CD4-positive, alpha-beta memory T cell (primary cell): ENCODE measurements at regions not wholly inside any gene's neighbourhood (a gene's known extent, or its start where the extent isn't known, plus 50 kb on each side); places are given as distances from the start of the nearest gene placed in this dataset.
"Not testable (repeated sequence)": the region's sequence is repeated elsewhere in the genome, so short reads cannot be mapped to it uniquely, and the experiment has no call there.

Source experiments
- CTCF ChIA-PET: fragments of 350-600 bp; sonication (Branson Sonifier 250); formaldehyde crosslinking; loops from one replicate; lab custom pipeline; 2021; ENCODE audit warnings: inconsistent platforms; ENCODE audit not compliant: partially characterized antibody; lab: Charles Lee
- POLR2A ChIA-PET: fragments of 350-600 bp; sonication (Branson Sonifier 250); formaldehyde crosslinking; loops from one replicate; lab custom pipeline; 2021; ENCODE audit not compliant: partially characterized antibody; lab: Charles Lee
- DNase-seq, 5 donors: peaks; one replicate each; pipeline versions ENCODE4 v3.0.0 to v3.0.0-alpha.2; 2020 to 2022; ENCODE audit warnings: mixed read lengths in 1 of 5
- H3K27ac ChIP-seq: one replicate; pipeline ENCODE4 v1.7.0; 2013; ENCODE audit warnings: low read depth, low read length
- H3K27me3 ChIP-seq: 2 replicates; pipeline ENCODE4 v1.7.0; 2013; ENCODE audit warnings: mild to moderate bottlenecking, low read length, moderate library complexity; ENCODE audit not compliant: insufficient read depth
- H3K36me3 ChIP-seq: 2 replicates; pipeline ENCODE4 v1.7.0; 2013; ENCODE audit warnings: mild to moderate bottlenecking, low read length, moderate library complexity; ENCODE audit not compliant: insufficient read depth
- H3K4me1 ChIP-seq: 2 replicates; pipeline ENCODE4 v1.7.0; 2013; ENCODE audit warnings: mild to moderate bottlenecking, low read length, moderate library complexity; ENCODE audit not compliant: insufficient read depth
- H3K4me3 ChIP-seq, 2 donors: one replicate each; pipeline ENCODE4 v1.7.0; 2013; ENCODE audit warnings: low read length in 2 of 2, mild to moderate bottlenecking in 1 of 2
- H3K9me3 ChIP-seq, 2 donors: one replicate each; pipeline ENCODE4 v1.7.0; 2013; ENCODE audit warnings: low read length in 2 of 2, control low read depth in 1 of 2; ENCODE audit not compliant: control insufficient read depth in 1 of 2
- H3K27ac Mint-ChIP-seq, 7 donors: one replicate each; pipeline ENCODE4 v1.8.0; 2020 to 2021; ENCODE audit warnings: mixed read lengths in 7 of 7, mild to moderate bottlenecking in 6 of 7, inconsistent platforms in 3 of 7, moderate library complexity in 3 of 7
- H3K27me3 Mint-ChIP-seq, 2 donors: one replicate each; pipeline ENCODE4 v1.8.0; 2020 to 2021; ENCODE audit warnings: mixed read lengths in 2 of 2
- H3K36me3 Mint-ChIP-seq, 2 donors: one replicate each; pipeline ENCODE4 v1.8.0; 2020 to 2021; ENCODE audit warnings: mixed read lengths in 2 of 2, inconsistent platforms in 1 of 2, mild to moderate bottlenecking in 1 of 2
- H3K4me1 Mint-ChIP-seq, 4 donors: one replicate each; pipeline ENCODE4 v1.8.0; 2020 to 2021; ENCODE audit warnings: mixed read lengths in 4 of 4, mild to moderate bottlenecking in 1 of 4
- H3K4me3 Mint-ChIP-seq, 8 donors: one replicate each; pipeline ENCODE4 v1.8.0; 2020 to 2021; ENCODE audit warnings: mixed read lengths in 8 of 8, mild to moderate bottlenecking in 7 of 8, moderate library complexity in 6 of 8, inconsistent platforms in 3 of 8
- H3K9me3 Mint-ChIP-seq, 8 donors: one replicate each; pipeline ENCODE4 v1.8.0; 2020 to 2021; ENCODE audit warnings: mixed read lengths in 8 of 8, mild to moderate bottlenecking in 5 of 8, inconsistent platforms in 3 of 8, moderate library complexity in 1 of 8
- intact Hi-C: fragments of 100-400 bp; cut with micrococcal nuclease; formaldehyde crosslinking; loops from one replicate; pipeline ENCODE4 v1.15.1; 2023

GRCh38 chr14:89508863-89509262 lies 91.8 kb upstream of the FOXN3 start:
- peak overlapping the region in 2 of 8 donors; percentile 31 to 43 for H3K4me3 Mint-ChIP-seq
- DNase-seq: no peak
- no peaks in the 10 kb centered on the region for H3K27me3 Mint-ChIP-seq
- H3K27ac ChIP-seq: no peak overlapping the region
- CTCF ChIA-PET: no interaction called here
- H3K4me3 ChIP-seq: no peak overlapping the region
- H3K27me3 ChIP-seq: no peaks in the 10 kb centered on the region
- peaks cover 41 to 73% (median 55%) of the 10 kb centered on the region in 4 donors for H3K4me1 Mint-ChIP-seq
- H3K27ac Mint-ChIP-seq: peak overlapping the region in 5 of 7 donors; percentile 46 to 81 (median 65)
- no peaks in the 10 kb centered on the region for H3K9me3 Mint-ChIP-seq
- H3K9me3 ChIP-seq: no peaks in the 10 kb centered on the region
- intact Hi-C loops: no loop called here
- peaks cover 19 to 20% of the 10 kb centered on the region in 2 donors for H3K36me3 Mint-ChIP-seq
- peaks cover 42% of the 10 kb centered on the region for H3K4me1 ChIP-seq
- H3K36me3 ChIP-seq: no peaks in the 10 kb centered on the region
- POLR2A ChIA-PET: no interaction called here

GRCh38 chr14:89507926-89508460 lies 91.0 kb upstream of the FOXN3 start:
- H3K27me3 ChIP-seq: no peaks in the 10 kb centered on the region
- ChIA-PET CTCF (interaction anchor here (0.7 kb wide), 1 partner anchor 231 kb away, joined by 3 read pairs; no protein-coding TSS in a partner anchor), POLR2A (no interaction called here)
- intact Hi-C loops: no loop called here
- H3K9me3 Mint-ChIP-seq: no peaks in the 10 kb centered on the region
- peak overlapping the region in 5 of 7 donors; percentile 43 to 64 (median 62) for H3K27ac Mint-ChIP-seq
- no peaks in the 10 kb centered on the region for H3K27me3 Mint-ChIP-seq
- H3K4me3 ChIP-seq: no peak overlapping the region
- DNase-seq: no peak
- peaks cover 42% of the 10 kb centered on the region for H3K4me1 ChIP-seq
- no peaks in the 10 kb centered on the region for H3K9me3 ChIP-seq
- no peak overlapping the region for H3K27ac ChIP-seq
- H3K36me3 Mint-ChIP-seq: peaks cover 24 to 27% of the 10 kb centered on the region in 2 donors
- no peaks in the 10 kb centered on the region for H3K36me3 ChIP-seq
- H3K4me3 Mint-ChIP-seq: peak overlapping the region in 2 of 8 donors; percentile 10 to 30
- peaks cover 44 to 80% (median 59%) of the 10 kb centered on the region in 4 donors for H3K4me1 Mint-ChIP-seq

DNA sequence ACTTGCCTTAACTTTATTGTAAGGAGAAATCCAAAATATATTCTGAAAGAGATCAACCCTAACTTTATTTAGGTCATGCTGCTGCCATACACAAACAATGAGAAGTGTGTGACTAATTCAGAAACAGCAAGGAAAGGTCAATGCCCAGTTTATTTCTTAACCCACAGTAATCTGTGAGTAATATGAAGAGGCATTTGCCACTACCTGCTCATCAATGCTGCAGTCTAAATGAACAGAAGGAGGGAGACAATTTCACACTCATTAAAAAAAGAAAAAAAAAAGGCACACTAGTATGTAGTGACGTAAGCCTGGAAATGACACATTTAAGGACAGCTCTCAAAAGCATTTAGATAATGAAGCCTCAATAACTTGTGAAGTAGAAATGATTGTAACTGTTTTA lies 90.5 kb upstream of the FOXN3 start:
- Histone ChIP-seq H3K27me3 (no peaks in the 10 kb centered on the region), H3K27ac (no peak overlapping the region), H3K36me3 (no peaks in the 10 kb centered on the region), H3K9me3 (no peaks in the 10 kb centered on the region), H3K4me3 (no peak overlapping the region), H3K4me1 (peaks cover 42% of the 10 kb centered on the region)
- H3K9me3 Mint-ChIP-seq: no peaks in the 10 kb centered on the region
- peak overlapping the region in 1 of 8 donors; percentile 2 for H3K4me3 Mint-ChIP-seq
- no peak for DNase-seq
- no peaks in the 10 kb centered on the region for H3K27me3 Mint-ChIP-seq
- ChIA-PET CTCF (interaction anchor here (0.7 kb wide), 1 partner anchor 231 kb away, joined by 3 read pairs; no protein-coding TSS in a partner anchor), POLR2A (no interaction called here)
- peaks cover 44 to 82% (median 58%) of the 10 kb centered on the region in 4 donors for H3K4me1 Mint-ChIP-seq
- H3K27ac Mint-ChIP-seq: peak overlapping the region in 4 of 7 donors; percentile 12 to 62 (median 22)
- intact Hi-C loops: no loop called here
- peaks cover 27 to 30% of the 10 kb centered on the region in 2 donors for H3K36me3 Mint-ChIP-seq

GRCh38 chr14:89506891-89507452 lies 89.9 kb upstream of the FOXN3 start:
- H3K4me3 Mint-ChIP-seq, intact Hi-C loops, H3K27me3 Mint-ChIP-seq, H3K36me3 ChIP-seq, POLR2A ChIA-PET, H3K27me3 ChIP-seq, H3K27ac ChIP-seq, H3K9me3 Mint-ChIP-seq, CTCF ChIA-PET, H3K4me3 ChIP-seq, H3K9me3 ChIP-seq, DNase-seq: not testable (repeated sequence)
- Mint-ChIP-seq H3K27ac (peak overlapping the region in 2 of 7 donors; percentile 13 to 35), H3K4me1 (peaks cover 39 to 78% (median 53%) of the 10 kb centered on the region in 4 donors), H3K36me3 (peaks cover 24 to 32% of the 10 kb centered on the region in 2 donors)
- peaks cover 40% of the 10 kb centered on the region for H3K4me1 ChIP-seq

- Histone ChIP-seq H3K36me3 (peaks cover 12% of the 10 kb centered on the region), H3K4me1 (peaks cover 17% of the 10 kb centered on the region), H3K9me3 (no peaks in the 10 kb centered on the region), H3K27me3 (no peaks in the 10 kb centered on the region), H3K27ac (no peak overlapping the region), H3K4me3 (no peak overlapping the region)
- Mint-ChIP-seq H3K27me3 (no peaks in the 10 kb centered on the region), H3K27ac (peak overlapping the region in 5 of 7 donors; percentile 42 to 86 (median 57)), H3K9me3 (no peaks in the 10 kb centered on the region), H3K4me3 (no peak overlapping the region), H3K4me1 (peaks cover 21 to 62% (median 34%) of the 10 kb centered on the region in 4 donors), H3K36me3 (peaks cover 37 to 38% of the 10 kb centered on the region in 2 donors)
- no peak for DNase-seq
- CTCF ChIA-PET: no interaction called here
- POLR2A ChIA-PET: interaction anchor here (1.1 kb wide), 1 partner anchor 177 kb away, joined by 3 read pairs; no protein-coding TSS in a partner anchor
- intact Hi-C loops: no loop called here
Observed at GRCh38 chr14:89504602-89505313, 87.7 kb upstream of the FOXN3 start.

- Histone ChIP-seq H3K4me1 (peaks cover 16% of the 10 kb centered on the region), H3K27me3 (no peaks in the 10 kb centered on the region), H3K36me3 (peaks cover 12% of the 10 kb centered on the region), H3K4me3 (no peak overlapping the region), H3K27ac (no peak overlapping the region), H3K9me3 (no peaks in the 10 kb centered on the region)
- no peak for DNase-seq
- intact Hi-C loops: no loop called here
- Mint-ChIP-seq H3K27ac (peak overlapping the region in 4 of 7 donors; percentile 56 to 81 (median 66)), H3K9me3 (no peaks in the 10 kb centered on the region), H3K36me3 (peaks cover 37 to 38% of the 10 kb centered on the region in 2 donors), H3K4me1 (peaks cover 18 to 58% (median 32%) of the 10 kb centered on the region in 4 donors), H3K27me3 (no peaks in the 10 kb centered on the region), H3K4me3 (no peak overlapping the region)
- ChIA-PET CTCF (no interaction called here), POLR2A (interaction anchor here (0.8 to 1.1 kb wide), 3 partner anchors 11 to 177 kb away, joined by 3 read pairs; no protein-coding TSS in a partner anchor)
Observed at GRCh38 chr14:89504091-89504490, 87.1 kb upstream of the FOXN3 start.

GRCh38 chr14:89503431-89503996 lies 86.5 kb upstream of the FOXN3 start:
- H3K27me3 Mint-ChIP-seq: no peaks in the 10 kb centered on the region
- Histone ChIP-seq H3K27ac (no peak overlapping the region), H3K36me3 (peaks cover 12% of the 10 kb centered on the region), H3K4me3 (no peak overlapping the region), H3K4me1 (peaks cover 16% of the 10 kb centered on the region), H3K9me3 (no peaks in the 10 kb centered on the region), H3K27me3 (no peaks in the 10 kb centered on the region)
- ChIA-PET POLR2A (interaction anchor here (0.8 to 1.1 kb wide), 3 partner anchors 10 to 178 kb away, joined by 3 read pairs; no protein-coding TSS in a partner anchor), CTCF (no interaction called here)
- H3K36me3 Mint-ChIP-seq: peaks cover 35 to 38% of the 10 kb centered on the region in 2 donors
- no peaks in the 10 kb centered on the region for H3K9me3 Mint-ChIP-seq
- DNase-seq: no peak
- no peak overlapping the region for H3K4me3 Mint-ChIP-seq
- peak overlapping the region in 4 of 7 donors; percentile 48 to 75 (median 64) for H3K27ac Mint-ChIP-seq
- H3K4me1 Mint-ChIP-seq: peaks cover 15 to 56% (median 29%) of the 10 kb centered on the region in 4 donors
- intact Hi-C loops: no loop called here
